Stimulated activated CD8-positive, alpha-beta memory T cell treated with anti-CD3 and anti-CD28 coated beads, Interleukin-15, amount 100 ng/mL, for 24 hours (primary cell): ENCODE measurements at regions not wholly inside any gene's neighbourhood (a gene's known extent, or its start where the extent isn't known, plus 50 kb on each side); places are given as distances from the start of the nearest gene placed in this dataset.

Experiments used
- DNase-seq: peaks from one replicate; pipeline ENCODE4 v3.0.0-alpha.2; 2020; ENCODE audit warnings: low read depth

DNA sequence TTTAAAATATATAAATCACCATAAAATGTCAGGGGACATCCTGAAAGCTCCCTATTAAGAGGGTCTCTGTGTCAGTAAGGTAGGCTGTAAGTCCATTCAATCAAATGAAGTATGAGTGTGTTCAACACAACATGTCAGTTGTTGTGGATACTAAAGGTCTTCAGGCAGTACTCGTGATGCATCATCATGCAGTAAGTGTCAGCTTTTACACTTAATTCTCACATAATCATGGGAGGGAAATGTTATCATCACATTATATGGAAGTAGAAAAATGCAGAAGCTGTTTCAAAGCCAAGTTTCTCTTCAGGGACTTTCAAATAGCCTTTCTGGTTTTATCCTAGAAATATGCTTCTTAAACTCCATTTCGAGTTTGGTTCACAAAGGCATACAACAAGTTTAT, 477.1 kb upstream of the ID2 start:
- no peak for DNase-seq

DNA sequence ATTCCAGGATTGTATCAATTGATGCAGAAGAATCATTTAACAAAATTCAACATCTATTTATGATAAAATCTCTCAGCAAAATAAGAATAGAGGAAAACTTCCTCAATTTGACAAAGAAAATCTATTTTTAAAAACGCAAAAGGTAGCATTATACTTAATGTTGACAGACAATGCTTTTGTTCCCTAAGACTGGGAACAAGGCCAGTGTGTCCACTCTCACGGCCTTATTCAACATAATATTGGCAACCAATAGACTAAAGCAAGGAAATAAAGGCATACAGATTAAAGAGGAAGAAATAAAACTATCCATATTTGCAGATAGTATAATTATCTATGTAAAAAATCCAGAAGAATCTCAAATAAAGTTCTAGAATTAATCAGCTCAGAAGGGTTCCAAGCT, 472.4 kb upstream of the ID2 start:
- no peak for DNase-seq

DNA sequence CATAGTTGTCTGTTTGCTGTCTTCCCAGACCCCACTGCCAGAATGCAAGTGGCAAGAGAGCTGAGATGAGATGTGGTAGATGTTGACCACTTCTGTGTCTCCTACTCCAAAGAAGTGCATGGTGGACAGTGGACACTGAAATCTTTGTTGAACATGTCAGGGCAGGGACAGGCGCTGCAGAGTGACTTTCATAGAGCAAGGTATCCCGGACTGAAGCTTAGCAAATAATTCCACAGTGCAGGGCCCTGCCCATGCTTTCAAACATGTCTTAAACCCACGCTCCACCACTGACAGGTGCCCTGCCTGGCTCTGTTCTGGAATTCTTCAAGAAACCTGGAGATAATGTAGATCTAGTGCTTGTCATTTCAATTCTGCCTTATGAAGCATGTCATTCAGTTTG, 470.5 kb upstream of the ID2 start:
- no peak for DNase-seq

GRCh38 chr2:8212239-8212638, 469.6 kb upstream of the ID2 start:
- DNase-seq = no peak

DNA sequence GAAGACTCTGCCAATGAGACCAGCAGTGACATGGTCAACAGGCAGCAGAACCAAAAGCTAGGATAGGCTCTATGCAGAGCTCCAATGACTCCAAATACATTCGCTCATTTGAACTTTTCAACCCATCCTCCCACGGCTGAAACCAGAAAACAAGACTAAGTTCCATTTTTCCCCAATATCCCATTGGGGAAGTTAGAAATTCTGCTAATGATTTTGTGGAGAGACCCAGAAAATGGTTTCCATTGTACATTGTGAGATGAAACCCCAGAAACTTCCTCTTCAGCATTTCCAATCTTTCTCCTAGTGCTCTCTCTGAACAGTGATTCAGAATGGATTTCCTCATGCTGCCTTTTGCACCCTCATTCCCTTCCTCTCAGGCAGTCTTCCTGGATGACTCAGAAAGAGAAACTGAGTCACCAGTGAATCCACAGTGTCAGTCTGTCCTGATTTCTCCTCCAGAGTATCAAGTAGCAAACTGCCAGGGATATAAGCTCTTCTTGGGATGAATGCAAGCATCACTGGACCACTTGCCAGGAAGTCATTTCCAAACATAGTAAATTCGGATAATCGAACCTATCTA, 467.7 kb upstream of the ID2 start:
- DNase-seq = no peak

DNA sequence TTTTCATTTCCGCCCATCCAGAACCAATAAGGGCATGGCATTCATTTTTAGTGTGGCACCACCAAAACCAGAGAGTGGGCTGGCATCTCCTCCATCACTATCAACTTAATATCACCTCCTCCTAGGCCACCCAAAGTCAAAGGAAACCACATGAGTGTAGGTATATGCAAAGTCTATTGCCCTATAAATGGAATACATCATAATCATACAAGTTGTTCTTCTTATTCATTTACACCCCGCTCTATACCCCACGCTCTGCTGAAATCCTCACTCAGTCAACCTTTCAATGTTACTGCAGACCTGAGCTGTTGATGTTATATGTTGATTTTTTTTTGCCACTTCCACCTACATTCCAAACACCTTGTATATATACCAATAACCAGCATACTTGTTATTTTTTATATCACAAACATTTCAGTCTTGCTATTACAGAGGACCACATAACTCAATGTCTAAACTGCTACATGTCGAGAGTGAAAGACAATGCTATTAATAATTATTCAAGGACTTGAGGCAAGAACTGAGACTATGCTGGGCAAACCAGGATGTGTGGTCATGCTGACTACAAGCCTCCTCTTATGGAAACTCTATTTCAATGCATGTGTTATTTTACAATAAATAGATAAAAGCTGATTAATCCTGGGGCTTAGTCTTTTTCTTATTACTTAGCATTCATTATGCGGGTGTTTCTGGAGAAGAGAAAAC, 466.5 kb upstream of the ID2 start:
- DNase-seq = no peak

- DNase-seq = no peak
Measured at GRCh38 chr2:8215982-8216381, 465.9 kb upstream of the ID2 start.

DNA sequence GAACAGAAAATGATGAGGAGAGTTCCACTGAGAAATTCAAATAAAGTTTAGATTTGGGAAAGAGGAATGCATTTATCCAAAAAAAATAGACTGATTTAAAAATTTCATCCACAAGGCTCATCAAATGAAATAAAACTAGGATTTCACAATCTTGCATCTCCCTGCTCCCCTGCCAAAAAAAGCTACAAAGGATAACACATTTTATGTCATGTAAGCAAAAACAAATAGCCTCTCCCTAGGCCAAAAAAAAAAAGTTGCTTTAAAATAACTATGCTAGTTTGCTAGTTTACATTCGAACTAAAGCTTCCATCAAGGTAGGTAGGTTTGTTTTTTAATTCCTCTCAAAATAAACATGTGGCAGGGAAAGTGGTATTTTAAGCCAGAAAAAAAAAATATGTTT, 465.5 kb upstream of the ID2 start:
- DNase-seq = no peak

DNA sequence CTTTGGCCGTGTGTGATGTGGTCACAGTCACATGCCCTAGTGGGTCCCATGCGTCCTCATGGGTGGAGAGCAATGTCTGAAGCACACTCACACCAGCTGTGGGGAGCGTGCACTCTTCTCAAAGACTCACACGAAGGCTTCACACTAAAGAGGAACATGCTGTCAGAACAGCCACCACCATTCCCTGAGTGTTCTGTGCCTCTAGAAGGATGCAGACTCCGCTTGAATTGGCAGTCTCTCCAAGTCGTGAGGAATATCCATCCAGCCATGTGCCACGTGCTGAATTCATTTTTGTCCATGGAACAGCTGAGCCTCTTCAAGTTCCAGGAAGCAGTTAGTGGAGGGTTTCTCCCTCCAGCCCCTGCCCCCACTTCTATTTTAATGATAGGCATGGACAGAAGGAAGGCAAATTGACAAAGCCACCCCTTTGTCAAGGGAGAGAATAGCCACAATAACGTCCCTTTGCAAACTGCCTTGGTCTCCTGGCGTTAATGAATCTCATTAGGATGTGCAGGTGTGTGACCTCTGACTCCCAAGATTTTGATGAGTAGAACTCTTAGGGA, 464.3 kb upstream of the ID2 start:
- DNase-seq = no peak

DNA sequence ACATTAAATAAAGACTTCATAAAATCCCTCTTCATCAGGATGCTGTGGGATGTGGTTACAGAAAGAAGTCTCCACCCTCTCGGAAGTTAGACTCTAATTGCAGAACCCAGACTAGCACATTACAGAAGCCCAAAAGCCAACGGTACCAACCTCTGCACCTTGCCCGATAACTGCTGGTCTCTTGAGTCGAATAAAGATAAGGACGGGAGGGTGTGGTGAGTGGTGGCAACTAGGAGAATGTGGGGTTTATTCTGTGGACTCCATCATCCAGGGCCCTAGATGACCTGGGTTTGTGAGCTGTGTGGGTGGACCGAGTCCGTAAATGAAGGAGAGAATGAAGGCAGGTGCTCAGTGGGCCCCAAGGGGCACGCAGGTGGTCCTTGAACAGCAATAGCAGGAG, 462.8 kb upstream of the ID2 start:
- DNase-seq = no peak

GRCh38 chr2:8219631-8220355, 462.1 kb upstream of the ID2 start:
- DNase-seq = no peak

- DNase-seq = no peak
Measured at GRCh38 chr2:8222979-8223694, 458.7 kb upstream of the ID2 start.

DNA sequence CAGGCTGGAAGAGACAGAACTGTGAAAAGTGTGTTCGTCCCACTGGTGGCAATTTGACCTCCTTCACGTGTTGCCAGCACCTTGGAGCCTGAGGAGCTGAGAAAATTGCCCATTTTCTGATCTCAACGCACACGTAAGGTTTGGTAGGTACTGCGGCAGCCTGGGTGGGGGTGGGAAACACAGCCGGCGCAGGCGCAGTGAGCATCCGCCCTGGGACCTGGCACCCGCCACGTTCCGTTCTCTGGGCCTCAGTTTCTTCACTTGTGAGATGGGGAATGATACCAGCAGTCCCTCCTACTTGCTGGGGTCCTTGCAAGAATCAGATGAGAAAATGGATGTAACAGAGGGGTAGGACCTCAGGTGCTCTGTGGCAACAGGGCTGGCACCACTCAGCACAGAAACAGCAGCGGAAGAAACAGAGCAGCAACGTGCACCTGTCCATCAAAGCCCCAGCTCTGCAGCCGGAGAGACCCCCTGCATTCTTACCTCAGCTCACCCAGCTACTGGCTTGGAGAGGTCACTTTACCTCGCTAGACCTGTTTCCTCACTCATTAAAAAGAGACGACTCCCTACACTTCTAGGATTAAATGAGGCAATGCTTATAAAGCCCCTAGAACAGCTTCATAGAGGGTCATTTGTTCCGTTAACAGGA, 458.0 kb upstream of the ID2 start:
- no peak for DNase-seq

- no peak for DNase-seq
Measured at GRCh38 chr2:8224347-8225190, 457.3 kb upstream of the ID2 start.

GRCh38 chr2:8225266-8225665, 456.6 kb upstream of the ID2 start:
- no peak for DNase-seq

GRCh38 chr2:8225798-8226197, 456.1 kb upstream of the ID2 start:
- DNase-seq = no peak

DNA sequence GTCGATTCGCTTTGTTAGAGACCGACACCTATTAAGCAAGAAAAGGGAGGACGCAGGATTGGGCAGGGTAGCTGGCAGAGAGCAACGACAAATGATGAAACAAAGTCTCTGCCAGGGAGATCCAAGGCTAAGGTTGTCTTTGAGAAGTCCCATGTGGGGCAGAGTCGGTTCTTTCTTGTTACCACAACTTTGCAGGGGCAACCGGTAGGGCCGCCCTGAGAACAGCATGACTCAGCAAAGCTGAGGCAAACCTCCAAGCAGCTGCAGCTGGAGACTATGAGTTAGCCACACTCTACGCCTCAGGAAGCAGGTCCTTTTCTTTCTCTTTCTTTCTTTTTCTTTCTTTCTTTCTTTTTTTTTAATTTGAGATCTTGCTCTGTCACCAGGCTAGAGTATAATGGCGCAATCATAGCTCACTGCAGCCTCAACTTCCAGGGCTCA, 452.3 kb upstream of the ID2 start:
- DNase-seq = no peak

GRCh38 chr2:8230466-8230865, 451.4 kb upstream of the ID2 start:
- DNase-seq = no peak

DNA sequence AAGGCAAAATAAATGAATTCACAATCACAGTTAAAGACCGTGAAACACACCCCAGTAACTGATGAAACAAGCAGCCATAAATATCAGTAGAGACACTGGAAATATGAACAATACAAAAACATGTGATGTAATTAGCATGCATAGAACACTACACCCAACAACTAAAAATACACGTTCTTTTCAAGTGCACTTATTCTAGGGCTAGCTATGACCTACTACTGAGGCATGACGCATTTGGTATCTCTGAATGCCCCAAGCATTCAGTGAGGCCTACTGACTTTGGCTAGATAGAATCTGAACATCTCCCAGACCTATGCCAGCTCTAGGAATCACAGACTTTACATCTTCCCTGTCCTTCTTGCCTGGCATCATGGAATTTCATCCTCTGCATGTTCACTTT, 450.0 kb upstream of the ID2 start:
- no peak for DNase-seq

DNA sequence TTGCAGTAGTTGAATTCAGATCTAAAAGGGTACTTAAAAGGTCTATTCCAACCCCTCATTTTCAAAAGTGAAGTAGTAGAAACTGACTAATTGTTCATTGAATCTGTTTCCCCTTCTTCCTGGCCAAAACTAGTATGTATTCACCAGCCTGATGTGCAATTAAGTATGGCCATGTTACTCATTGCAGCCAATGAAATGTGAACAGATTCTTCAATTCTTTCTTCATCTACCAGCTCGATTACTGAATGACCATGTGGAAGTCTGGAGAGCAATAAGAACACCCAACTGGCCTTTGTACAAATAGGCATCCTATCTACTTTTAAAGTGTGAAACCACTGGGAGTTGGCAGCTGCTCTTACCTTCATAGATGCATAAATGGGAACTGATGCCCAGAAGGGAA, 449.0 kb upstream of the ID2 start:
- no peak for DNase-seq

- no peak for DNase-seq
Measured at GRCh38 chr2:8234253-8234652, 447.6 kb upstream of the ID2 start.
